NCI-H1694 (cell line): ENCODE measurements at regions not wholly inside any gene's neighbourhood (a gene's known extent, or its start where the extent isn't known, plus 50 kb on each side); places are given as distances from the start of the nearest gene placed in this dataset.

Experiments used
- DNase-seq: peaks from one replicate; lab custom pipeline; 2025; lab: John Stamatoyannopoulos, UW

DNA sequence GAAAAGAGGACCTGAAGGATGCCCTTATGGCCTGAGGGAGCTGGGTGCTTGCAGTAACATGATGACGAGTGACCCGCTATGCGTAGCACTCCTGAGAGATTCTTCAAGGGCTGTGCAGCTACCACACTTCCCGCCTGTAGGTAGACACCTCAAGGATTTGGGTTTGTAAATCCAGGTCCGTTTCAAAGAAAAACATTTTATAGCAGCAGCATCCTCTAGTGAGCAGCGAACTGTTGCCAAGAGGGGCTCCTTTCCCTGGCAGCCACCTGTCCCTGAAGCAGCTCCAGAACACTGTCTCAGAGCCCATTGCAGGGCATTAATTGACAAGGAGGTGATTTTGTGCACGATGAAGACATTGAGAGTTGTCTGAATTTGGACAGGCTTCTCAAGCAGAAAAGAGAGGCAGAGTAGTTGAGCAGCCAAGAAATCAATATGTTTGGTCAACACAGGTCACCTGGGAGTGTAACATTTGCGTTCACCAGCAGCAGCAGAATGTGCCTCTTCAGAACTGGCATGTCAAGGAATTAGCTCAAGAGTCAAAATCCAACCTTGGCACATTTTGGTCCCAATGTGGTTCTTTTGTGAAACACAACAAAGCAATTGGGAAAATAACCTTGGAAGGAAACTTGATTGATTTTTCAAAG lies 209.8 kb upstream of the MTNR1B start:
- DNase-seq = no peak

DNA sequence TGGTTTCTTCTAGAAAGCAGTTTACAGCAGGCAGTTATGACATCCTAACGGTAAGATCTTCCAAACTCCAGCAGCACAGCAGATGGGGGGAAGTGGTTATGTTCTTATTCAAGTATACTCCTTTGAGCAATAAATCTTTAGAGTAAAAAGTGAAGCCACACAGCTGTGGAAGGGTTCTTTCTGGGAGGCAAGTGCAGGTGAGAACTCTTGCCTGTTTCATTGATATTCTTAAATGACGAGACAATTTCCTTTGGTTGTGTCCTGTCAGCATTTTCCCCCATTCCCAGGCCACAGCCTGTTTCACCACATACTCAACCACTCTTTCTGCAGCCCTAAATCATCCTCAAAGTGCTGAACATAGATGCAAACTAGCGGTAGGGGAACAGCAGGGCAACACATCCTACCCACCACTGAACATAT lies 207.3 kb upstream of the MTNR1B start:
- DNase-seq = no peak

- DNase-seq = no peak
Measured at GRCh38 chr11:92763336-92763735, 206.1 kb upstream of the MTNR1B start.

- no peak for DNase-seq
Measured at GRCh38 chr11:92764128-92764527, 205.3 kb upstream of the MTNR1B start.

DNA sequence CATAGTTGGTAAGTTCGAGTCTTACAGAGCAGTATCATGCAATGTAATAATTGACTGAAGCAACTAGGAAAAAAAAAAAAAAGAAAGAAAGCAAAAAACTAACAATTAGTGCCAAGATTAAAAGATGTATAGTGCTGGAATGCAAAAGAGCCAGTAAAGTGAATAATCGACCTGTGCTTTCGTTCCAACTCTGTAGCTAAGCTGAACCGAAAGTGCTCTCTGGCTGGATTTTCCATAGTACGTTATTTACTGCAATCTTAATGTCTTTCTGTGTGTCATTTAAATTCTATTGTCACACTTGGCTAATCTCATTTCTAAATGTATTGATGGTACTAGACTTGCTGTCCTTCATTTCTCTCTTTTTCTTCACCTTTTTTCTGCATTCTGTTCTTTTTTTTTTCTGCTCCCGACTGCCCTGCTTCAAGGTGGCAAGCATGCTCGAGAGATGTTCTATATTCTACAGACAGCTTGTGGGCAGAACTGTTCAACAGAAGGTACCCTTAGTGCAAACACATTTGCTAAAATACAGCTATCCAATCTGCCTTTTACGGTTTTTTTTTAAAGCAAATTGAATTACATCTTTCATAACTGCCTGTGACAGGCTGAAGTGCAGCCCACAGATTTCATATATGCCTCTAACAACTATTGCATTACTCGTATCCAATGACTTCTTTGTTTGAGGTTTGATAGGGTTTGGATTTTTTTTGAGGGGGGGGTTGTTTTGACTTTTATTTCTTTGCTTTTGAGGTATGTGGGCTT lies 204.2 kb upstream of the MTNR1B start:
- DNase-seq = no peak

DNA sequence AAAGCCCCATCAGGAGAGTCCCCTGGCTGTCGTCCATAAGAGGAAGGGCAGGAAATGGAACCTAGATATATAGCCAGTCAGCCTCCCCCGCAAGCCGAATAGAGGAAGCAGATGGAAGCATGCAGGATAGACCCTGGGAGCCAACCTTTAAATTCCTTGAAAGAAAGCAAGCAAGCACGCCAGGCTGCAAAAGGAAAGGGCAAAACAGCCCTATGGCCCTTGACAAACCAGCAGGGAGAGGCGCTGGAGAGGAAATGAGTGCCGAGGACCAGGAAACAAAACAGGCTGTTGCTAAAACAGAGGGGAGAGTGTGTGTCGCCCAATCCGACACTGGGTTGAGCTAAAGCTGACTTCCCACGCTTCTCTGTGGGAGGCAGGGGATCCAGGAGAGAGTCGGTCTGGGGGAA lies 203.5 kb upstream of the MTNR1B start:
- DNase-seq = no peak

DNA sequence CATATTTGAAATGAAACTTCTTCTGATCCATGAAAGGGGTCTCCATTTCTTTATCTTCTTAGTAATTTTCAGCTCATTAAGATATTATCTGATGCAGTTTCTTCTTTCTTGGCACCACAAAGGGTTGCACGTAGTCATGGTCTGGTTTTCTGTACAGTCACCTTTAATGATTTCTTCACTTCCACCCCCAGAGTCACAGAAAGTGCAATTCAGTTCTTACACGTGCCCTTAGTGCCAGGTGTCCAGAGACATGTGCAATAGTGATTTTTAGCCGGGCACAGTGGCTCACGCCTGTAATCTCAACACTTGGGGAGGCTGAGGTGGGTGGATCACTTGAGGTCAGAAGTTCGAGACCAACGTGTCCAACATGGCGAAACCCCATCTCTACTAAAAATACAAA lies 202.8 kb upstream of the MTNR1B start:
- DNase-seq = no peak

- no peak for DNase-seq
Measured at GRCh38 chr11:92767416-92767815, 202.0 kb upstream of the MTNR1B start.

GRCh38 chr11:92768121-92768840 lies 201.2 kb upstream of the MTNR1B start:
- no peak for DNase-seq

GRCh38 chr11:92769112-92769511 lies 200.3 kb upstream of the MTNR1B start:
- DNase-seq = no peak

GRCh38 chr11:92770419-92770818 lies 199.0 kb upstream of the MTNR1B start:
- DNase-seq = no peak

DNA sequence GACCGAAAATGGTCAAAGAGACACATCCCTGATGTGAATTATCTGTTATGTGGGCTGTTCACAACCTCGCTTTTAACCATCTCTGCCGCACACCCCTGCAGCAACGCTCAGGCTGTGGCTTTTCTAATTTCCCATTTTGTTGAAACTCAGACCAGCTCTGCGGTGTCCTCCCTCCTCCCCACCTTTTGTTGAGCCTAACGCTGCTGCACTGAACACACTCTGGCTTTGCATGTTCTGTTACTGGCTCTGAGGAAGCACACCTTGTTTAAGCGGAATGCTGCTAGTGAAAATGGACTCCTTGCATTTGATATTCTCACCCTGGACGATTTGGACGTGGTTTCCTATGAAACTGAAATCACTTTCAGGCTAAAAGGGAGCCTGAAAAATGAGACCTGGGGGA lies 198.5 kb upstream of the MTNR1B start:
- DNase-seq = no peak

DNA sequence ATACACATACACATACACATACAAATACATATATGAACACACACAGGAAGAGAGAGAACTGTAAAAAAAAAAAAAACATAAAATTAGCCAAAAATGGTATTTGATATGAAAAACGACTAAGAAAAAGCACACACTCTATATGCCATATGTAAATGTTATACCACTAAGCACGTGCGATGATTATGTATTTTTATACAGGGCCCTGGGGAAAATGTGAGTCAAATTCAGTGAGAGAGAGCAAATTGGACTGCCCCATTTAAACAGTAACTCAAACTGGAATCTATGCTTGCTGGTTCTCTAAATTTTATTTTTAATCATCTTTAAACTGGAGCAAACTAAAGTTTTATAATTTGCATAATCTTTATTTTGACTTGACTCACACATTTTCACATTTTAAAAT lies 197.8 kb upstream of the MTNR1B start:
- no peak for DNase-seq

- DNase-seq = no peak
Measured at GRCh38 chr11:92775003-92775676, 194.3 kb upstream of the MTNR1B start.

GRCh38 chr11:92776676-92777075 lies 192.8 kb upstream of the MTNR1B start:
- no peak for DNase-seq

GRCh38 chr11:92779746-92780145 lies 189.7 kb upstream of the MTNR1B start:
- DNase-seq = no peak

DNA sequence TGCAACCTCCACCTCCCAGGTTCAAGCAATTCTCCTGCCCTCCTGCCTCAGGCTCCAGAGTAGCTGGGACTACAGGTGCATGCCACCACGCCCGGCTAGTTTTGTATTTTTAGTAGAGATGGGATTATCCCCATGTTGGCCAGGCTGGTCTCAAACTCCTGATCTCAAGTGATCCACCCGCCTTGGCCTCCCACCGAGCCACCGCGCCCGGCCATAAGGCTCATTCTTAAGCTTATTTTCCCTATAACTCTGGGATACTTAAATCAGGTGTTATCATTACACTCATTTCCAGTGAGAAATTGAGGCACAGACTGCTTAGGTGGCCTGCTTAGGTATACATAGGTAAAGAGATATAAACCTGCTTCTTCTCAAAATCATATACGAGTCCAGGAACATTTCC lies 188.3 kb upstream of the MTNR1B start:
- DNase-seq = no peak

- DNase-seq = no peak
Measured at GRCh38 chr11:92782806-92783205, 186.6 kb upstream of the MTNR1B start.

- DNase-seq = no peak
Measured at GRCh38 chr11:92784331-92784730, 185.1 kb upstream of the MTNR1B start.

DNA sequence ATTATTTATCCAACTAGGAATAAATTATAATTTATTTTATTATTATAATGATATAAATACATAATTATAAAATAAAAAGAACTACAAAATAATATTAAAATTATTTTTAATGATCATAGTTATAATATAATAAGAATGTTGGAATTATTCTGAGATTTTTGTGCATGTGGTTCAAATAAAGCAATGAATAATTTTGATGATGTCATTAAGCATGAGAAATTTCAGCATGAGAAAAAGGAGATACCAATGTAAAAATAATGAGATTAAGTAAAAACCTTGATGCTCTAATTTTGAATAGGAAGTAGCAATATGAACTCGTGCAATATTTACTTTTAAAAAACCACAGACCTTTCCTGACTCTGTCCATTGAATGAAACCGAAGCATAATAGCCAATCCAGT lies 181.8 kb upstream of the MTNR1B start:
- no peak for DNase-seq

DNA sequence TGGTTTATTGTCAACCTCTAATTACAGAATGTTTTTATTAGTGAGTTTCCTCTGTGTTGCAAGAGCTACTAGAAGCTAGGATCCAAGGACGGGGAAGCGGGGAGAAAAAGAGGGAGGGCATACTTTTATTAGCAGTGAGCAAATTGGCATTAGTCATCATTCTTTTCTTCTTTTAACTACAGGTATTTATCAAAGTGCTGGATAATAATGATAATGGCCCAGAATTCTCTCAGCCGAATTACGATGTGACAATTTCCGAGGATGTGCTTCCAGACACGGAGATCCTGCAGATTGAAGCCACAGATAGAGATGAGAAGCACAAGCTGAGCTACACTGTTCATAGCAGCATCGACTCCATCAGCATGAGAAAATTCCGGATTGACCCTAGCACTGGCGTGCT lies 179.7 kb upstream of the MTNR1B start:
- DNase-seq = no peak

GRCh38 chr11:92790366-92790765 lies 179.1 kb upstream of the MTNR1B start:
- no peak for DNase-seq
